ENCODE measurements at regions not wholly inside any gene's neighbourhood (a gene's known extent, or its start where the extent isn't known, plus 50 kb on each side); places are given as distances from the start of the nearest gene placed in this dataset.

- no peaks in the 10 kb centered on the region for H3K27me3 ChIP-seq (ENCODE audit: insufficient read depth, low read length, poor library complexity)
- no peaks in the 10 kb centered on the region for H3K36me3 ChIP-seq (ENCODE audit: insufficient read depth, low read length)
- no peak overlapping the region for H2AFZ ChIP-seq (ENCODE audit: low read depth, low read length)
- H4K20me1 ChIP-seq (ENCODE audit: insufficient read depth, low read length): no peaks in the 10 kb centered on the region
- DNase-seq: no peak
- H3K4me2 ChIP-seq (ENCODE audit: insufficient read depth, low read length): no peak overlapping the region
- H3K9me3 ChIP-seq (ENCODE audit: insufficient read depth, low read length, severe bottlenecking): no peaks in the 10 kb centered on the region
- H3K27ac ChIP-seq (ENCODE audit: low read length): no peak overlapping the region
- no peak overlapping the region for H3K9ac ChIP-seq (ENCODE audit: low read depth, low read length)
- no peaks in the 10 kb centered on the region for H3K79me2 ChIP-seq (ENCODE audit: insufficient read depth, low read length)
- TF ChIP-seq CTCF (IDR thresholded peaks at IDR 0.05; ENCODE audit: borderline replicate concordance, extremely low read depth, low read length, poor library complexity, severe bottlenecking) (no peak), EZH2 (IDR thresholded peaks at IDR 0.05; ENCODE audit: borderline replicate concordance, low read depth, low read length, severe bottlenecking) (no peak)
- ATAC-seq (ENCODE audit: insufficient read depth, low read depth): no peak
- no peaks in the 10 kb centered on the region; the same call in 1 of the 2 replicates for H3K4me1 ChIP-seq (ENCODE audit: insufficient read depth, low read length)
- no peak overlapping the region for H3K4me3 ChIP-seq (ENCODE audit: low read depth in 1 of 2, low read length in 2 of 2)
Observed at GRCh38 chr10:4266416-4267085, 481.5 kb upstream of the KLF6 start.

GRCh38 chr10:4265964-4266363, 481.0 kb upstream of the KLF6 start:
- no peak overlapping the region for H3K27ac ChIP-seq (ENCODE audit: low read length)
- H3K9ac ChIP-seq (ENCODE audit: low read depth, low read length): no peak overlapping the region
- DNase-seq (no peak), ATAC-seq (ENCODE audit: insufficient read depth, low read depth) (no peak)
- H4K20me1 ChIP-seq (ENCODE audit: insufficient read depth, low read length): no peaks in the 10 kb centered on the region
- no peak overlapping the region for H3K4me2 ChIP-seq (ENCODE audit: insufficient read depth, low read length)
- H3K79me2 ChIP-seq (ENCODE audit: insufficient read depth, low read length): no peaks in the 10 kb centered on the region
- H3K9me3 ChIP-seq (ENCODE audit: insufficient read depth, low read length, severe bottlenecking): no peaks in the 10 kb centered on the region
- TF ChIP-seq CTCF (IDR thresholded peaks at IDR 0.05; ENCODE audit: borderline replicate concordance, extremely low read depth, low read length, poor library complexity, severe bottlenecking) (no peak), EZH2 (IDR thresholded peaks at IDR 0.05; ENCODE audit: borderline replicate concordance, low read depth, low read length, severe bottlenecking) (no peak)
- H3K27me3 ChIP-seq (ENCODE audit: insufficient read depth, low read length, poor library complexity): no peaks in the 10 kb centered on the region
- peak overlapping the region; percentile 39; the same call in 1 of the 2 replicates for H2AFZ ChIP-seq (ENCODE audit: low read depth, low read length)
- no peak overlapping the region for H3K4me3 ChIP-seq (ENCODE audit: low read depth in 1 of 2, low read length in 2 of 2)
- no peaks in the 10 kb centered on the region; the same call in 1 of the 2 replicates for H3K4me1 ChIP-seq (ENCODE audit: insufficient read depth, low read length)
- no peaks in the 10 kb centered on the region for H3K36me3 ChIP-seq (ENCODE audit: insufficient read depth, low read length)

- no peak overlapping the region for H2AFZ ChIP-seq (ENCODE audit: low read depth, low read length)
- no peak overlapping the region for H3K9ac ChIP-seq (ENCODE audit: low read depth, low read length)
- ATAC-seq (ENCODE audit: insufficient read depth, low read depth) (no peak), DNase-seq (no peak)
- H3K4me1 ChIP-seq (ENCODE audit: insufficient read depth, low read length): no peaks in the 10 kb centered on the region; the same call in 1 of the 2 replicates
- H3K27me3 ChIP-seq (ENCODE audit: insufficient read depth, low read length, poor library complexity): no peaks in the 10 kb centered on the region
- no peaks in the 10 kb centered on the region for H4K20me1 ChIP-seq (ENCODE audit: insufficient read depth, low read length)
- no peaks in the 10 kb centered on the region for H3K36me3 ChIP-seq (ENCODE audit: insufficient read depth, low read length)
- H3K4me3 ChIP-seq (ENCODE audit: low read depth in 1 of 2, low read length in 2 of 2): no peak overlapping the region
- no peak overlapping the region for H3K27ac ChIP-seq (ENCODE audit: low read length)
- no peaks in the 10 kb centered on the region for H3K9me3 ChIP-seq (ENCODE audit: insufficient read depth, low read length, severe bottlenecking)
- no peaks in the 10 kb centered on the region for H3K79me2 ChIP-seq (ENCODE audit: insufficient read depth, low read length)
- no peak overlapping the region for H3K4me2 ChIP-seq (ENCODE audit: insufficient read depth, low read length)
- TF ChIP-seq CTCF (IDR thresholded peaks at IDR 0.05; ENCODE audit: borderline replicate concordance, extremely low read depth, low read length, poor library complexity, severe bottlenecking): no peak
- no peak for TF ChIP-seq EZH2 (IDR thresholded peaks at IDR 0.05; ENCODE audit: borderline replicate concordance, low read depth, low read length, severe bottlenecking)
Observed at GRCh38 chr10:4264209-4264865, 479.3 kb upstream of the KLF6 start.

All from DND-41 (cell line).